ENCODE measurements at regions not wholly inside any gene's neighbourhood (a gene's known extent, or its start where the extent isn't known, plus 50 kb on each side); places are given as distances from the start of the nearest gene placed in this dataset.

DNA sequence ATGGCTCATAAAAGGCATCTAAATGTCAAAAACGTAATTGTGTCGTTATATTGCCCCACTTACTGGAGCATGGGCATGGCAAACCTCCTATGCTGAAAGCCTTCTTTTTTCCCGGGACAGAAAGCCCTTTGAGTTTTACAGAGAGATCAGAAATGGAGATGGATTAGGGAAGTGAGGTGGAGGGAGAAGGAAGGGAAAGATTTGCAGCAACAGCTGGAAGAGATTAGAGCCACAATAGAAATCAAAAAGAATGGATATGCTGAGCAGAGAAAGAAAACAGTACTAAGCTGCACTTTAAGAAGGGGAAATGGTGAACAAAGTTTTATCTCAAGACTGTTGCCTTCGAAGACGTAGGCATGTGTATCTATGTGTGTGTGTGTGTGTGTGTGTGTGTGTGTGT lies 97.2 kb upstream of the PCGF5 start:
- no peak for TF ChIP-seq EZH2 (IDR thresholded peaks at IDR 0.05; ENCODE audit: low read length, unreplicated experiment)
- TF ChIP-seq CTCF (conservative IDR thresholded peaks at IDR 0.05; ENCODE audit: low read depth, low read length): no peak
- TF ChIP-seq EZH2phosphoT487 (IDR thresholded peaks at IDR 0.05; ENCODE audit: borderline replicate concordance, low read length): no peak

Data from PC-3 (cell line).